ENCODE measurements at regions not wholly inside any gene's neighbourhood (a gene's known extent, or its start where the extent isn't known, plus 50 kb on each side); places are given as distances from the start of the nearest gene placed in this dataset.

DNA sequence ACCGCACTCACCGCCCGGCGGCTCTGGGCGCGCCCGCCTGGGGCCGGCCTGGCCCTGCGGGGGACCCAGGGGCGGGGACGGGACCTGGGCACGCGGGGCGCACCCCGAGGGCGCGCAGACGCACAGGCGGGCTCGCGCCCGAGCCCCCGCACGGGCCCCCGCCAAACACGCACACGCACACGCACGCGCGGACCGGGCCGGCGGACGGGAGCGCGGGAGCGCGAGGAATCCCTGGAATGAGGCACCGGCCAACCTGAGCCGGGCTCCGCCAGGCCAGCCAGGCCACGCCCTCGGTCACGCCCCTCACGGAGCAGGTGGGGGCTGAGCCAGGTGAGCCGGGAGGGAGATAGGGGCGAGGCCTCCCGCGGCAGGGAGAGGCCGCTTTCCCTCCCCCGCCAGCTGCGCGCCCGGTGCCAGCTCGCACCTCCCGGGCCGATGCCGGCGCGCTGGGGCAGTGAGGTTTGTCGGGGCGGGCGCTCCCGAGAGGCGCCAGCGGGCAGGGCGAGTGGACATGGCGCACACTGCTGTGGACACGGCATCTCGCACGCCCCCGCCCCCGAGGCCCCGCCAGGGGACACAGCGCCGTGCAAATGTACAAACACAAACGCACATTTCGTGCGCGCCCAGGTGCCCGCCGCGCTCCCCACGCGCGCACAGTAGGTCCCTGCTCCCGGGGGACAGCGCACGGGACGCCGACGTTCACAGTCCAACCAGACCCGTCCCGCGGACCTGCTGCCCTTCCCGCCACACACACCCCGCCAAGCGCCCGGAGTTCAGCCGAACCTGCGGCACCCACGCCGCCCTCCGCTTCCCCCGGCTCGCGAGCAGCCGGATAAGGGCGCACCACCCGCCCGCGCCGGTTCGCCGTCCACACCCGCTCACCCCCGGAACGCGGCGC is 75.9 kb upstream of the VGLL4 start:
- TF ChIP-seq, protein P1, sequence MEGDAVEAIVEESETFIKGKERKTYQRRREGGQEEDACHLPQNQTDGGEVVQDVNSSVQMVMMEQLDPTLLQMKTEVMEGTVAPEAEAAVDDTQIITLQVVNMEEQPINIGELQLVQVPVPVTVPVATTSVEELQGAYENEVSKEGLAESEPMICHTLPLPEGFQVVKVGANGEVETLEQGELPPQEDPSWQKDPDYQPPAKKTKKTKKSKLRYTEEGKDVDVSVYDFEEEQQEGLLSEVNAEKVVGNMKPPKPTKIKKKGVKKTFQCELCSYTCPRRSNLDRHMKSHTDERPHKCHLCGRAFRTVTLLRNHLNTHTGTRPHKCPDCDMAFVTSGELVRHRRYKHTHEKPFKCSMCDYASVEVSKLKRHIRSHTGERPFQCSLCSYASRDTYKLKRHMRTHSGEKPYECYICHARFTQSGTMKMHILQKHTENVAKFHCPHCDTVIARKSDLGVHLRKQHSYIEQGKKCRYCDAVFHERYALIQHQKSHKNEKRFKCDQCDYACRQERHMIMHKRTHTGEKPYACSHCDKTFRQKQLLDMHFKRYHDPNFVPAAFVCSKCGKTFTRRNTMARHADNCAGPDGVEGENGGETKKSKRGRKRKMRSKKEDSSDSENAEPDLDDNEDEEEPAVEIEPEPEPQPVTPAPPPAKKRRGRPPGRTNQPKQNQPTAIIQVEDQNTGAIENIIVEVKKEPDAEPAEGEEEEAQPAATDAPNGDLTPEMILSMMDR (IDR thresholded peaks at IDR 0.05; ENCODE audit: borderline replicate concordance, insufficient read depth, low read depth, low read length) = no peak
- H3K4me3 ChIP-seq (ENCODE audit: low read depth, low read length) = peak overlapping the region; percentile 66

DNA sequence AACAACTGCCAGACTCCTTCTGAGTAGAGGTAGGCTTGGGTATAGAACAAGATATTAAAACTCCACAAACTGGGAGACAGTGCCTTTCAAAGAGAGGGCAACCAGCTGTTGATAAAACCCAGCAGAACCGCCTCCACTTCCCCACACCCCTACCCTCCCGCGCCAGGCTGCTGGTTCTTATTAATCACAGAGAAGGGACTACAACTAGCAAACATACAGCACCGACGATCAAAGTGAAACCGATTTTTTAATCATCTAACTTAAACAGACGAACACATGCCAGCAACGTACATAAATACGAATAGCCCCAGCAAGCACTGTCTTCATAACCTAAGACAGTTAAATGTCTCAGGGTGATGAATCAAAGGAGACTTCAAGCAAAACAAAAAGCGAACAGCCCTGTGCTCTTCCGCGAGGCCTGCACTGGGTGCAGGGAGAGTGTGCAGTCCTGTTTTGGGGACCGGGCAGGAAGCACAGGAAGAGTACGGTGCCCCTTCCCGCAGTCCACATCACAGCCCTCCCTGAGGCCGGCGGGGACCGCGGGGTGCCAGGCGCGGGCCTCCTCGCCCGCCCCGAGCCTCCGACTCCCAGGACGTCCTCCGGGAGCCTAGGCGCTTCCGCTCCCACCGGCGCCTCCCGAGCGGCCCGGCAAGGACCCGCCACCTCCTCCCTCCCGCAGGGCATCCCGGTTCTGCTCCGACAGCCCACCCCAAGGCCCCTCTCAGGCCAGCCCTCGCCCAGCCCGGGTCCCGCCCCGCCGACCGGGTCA is 75.1 kb upstream of the VGLL4 start:
- TF ChIP-seq, protein P1 (IDR thresholded peaks at IDR 0.05; ENCODE audit: borderline replicate concordance, insufficient read depth, low read depth, low read length) = no peak
- peak overlapping the region; percentile 66 for H3K4me3 ChIP-seq (ENCODE audit: low read depth, low read length)

DNA sequence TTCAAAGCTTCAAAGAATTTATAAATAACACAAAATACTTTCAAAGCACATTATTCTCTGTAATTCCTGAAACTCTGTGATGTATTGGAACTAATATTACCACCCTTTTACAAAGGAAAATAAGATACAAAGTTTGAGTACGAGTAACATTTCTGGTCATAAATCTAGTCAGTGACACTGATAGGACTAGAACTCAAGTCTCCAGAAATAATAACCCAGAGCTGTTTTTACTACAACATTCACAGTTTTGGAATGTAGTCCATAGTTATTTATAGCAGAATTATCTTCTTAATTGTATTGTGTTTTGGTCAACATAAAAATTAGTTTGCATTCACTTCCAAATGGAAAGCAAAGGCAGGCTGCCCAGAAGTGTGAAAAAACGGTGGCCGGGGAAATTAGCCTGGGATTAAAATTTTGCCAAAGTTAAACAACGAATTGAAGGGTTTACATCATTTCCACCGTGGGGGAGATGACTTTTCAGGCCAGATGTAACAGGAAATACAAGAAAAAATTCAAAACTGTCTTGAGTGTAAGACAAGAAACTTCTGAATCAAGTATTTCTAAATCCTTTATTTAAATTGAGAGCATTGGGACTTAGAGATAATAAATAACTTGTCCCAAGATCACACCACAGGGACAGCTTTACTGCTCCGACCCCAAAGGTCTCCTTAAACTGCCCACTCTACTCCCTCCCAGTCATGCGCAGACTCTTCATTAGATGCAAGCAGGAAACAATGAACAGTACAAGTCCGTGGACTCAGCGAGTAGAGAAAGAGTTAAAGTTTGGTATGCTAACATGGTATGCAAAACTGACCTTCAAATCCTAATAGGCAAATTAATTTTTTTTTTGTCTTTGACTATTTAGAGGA is 74.3 kb upstream of the VGLL4 start:
- TF ChIP-seq, protein P1 (IDR thresholded peaks at IDR 0.05; ENCODE audit: borderline replicate concordance, insufficient read depth, low read depth, low read length) = no peak
- no peak overlapping the region for H3K4me3 ChIP-seq (ENCODE audit: low read depth, low read length)

DNA sequence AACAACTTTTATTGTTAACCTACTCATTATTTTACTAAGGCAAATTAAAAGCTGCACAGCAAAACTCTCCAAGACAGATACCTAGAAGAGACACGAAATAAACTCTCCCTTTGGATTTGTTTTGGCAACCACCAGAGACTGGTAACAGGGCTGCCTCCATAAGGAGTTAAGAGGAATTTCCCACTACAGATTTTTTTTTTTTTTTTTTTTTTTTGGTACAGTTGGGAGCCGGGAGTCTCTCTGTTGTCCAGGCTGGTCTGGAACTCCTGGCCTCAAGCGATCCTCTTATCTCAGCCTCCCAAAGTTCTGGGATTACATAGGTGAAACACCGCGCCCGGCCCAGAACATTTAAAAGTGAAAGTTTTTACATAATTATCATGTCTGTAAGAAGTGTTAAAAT is 73.6 kb upstream of the VGLL4 start:
- TF ChIP-seq, protein P1 (IDR thresholded peaks at IDR 0.05; ENCODE audit: borderline replicate concordance, insufficient read depth, low read depth, low read length) = no peak
- no peak overlapping the region for H3K4me3 ChIP-seq (ENCODE audit: low read depth, low read length)

DNA sequence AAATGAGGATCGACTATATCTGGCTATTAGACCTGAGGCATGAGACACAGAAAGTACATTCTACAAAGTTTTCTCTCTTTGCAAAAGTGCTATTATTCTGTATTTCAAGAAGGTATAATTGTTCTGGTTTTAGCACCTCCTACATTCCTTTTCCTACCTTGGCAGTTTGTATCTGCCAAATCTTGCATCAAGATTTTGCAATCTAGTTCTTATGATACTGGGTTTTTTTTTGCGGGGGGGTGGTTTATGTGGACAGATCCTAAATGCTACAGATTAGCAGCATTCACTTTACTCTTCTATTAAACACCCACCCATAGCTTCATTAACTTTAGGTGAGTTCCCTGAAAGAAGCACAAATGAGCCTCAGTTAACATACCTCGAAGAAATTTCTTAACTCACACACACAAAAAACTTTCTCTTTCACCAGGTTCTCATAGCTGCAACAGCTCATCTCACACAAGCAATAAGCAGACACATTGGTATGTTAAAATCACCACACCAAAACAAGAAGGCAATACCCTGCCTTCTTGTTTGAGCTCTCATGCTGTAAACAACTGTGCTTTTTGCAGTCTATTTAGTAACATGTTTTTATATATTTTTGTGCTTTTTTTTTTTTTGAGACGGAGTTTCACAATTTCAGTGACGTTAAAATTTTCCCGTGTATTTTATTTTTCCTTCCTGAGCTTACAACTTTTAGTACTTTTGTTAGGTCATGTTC is 73.0 kb upstream of the VGLL4 start:
- H3K4me3 ChIP-seq (ENCODE audit: low read depth, low read length) = no peak overlapping the region
- TF ChIP-seq, protein P1 (IDR thresholded peaks at IDR 0.05; ENCODE audit: borderline replicate concordance, insufficient read depth, low read depth, low read length) = no peak

DNA sequence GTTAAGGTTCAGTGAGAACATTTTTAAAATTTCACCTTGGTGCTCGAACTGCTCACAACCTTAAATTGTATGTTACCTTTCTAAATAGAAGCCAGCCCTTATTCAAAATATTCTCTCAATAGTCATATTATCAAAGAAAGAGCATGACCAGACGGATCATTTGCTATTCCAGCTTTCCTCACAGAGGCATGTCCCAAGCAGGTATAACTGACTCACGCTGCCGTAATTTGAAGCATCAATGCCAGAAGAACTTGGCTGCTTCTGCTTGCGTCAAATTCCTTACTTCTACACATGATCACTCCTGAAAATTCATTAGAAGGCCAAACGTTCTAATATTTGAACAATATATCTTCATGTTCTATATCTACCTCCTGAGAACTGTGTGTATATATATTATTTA is 69.5 kb upstream of the VGLL4 start:
- TF ChIP-seq, protein P1 (IDR thresholded peaks at IDR 0.05; ENCODE audit: borderline replicate concordance, insufficient read depth, low read depth, low read length) = no peak
- H3K4me3 ChIP-seq (ENCODE audit: low read depth, low read length) = no peak overlapping the region
